GM12878 (cell line): ENCODE measurements at regions not wholly inside any gene's neighbourhood (a gene's known extent, or its start where the extent isn't known, plus 50 kb on each side); places are given as distances from the start of the nearest gene placed in this dataset.

ENCODE experiments used
- ATAC-seq: fragments of 200-7000 bp; cut with Tn5 transposase; 3 replicates; pipeline ENCODE4 v1.9.1; 2020; ENCODE audit warnings: mild to moderate bottlenecking, moderate library complexity
- BruUV-seq: library from RNA; stranded (reverse); fragments of 400-500 nt; replicated peaks from 2 replicates; lab custom pipeline; 2021; lab: Mats Ljungman, UMichigan
- CTCF ChIA-PET: fragments of 300-600 bp; sonication (Branson Sonifier 250); formaldehyde crosslinking; extraction: SDS; loops from one replicate; lab custom pipeline; 2021; ENCODE audit warnings: inconsistent platforms; lab: Yijun Ruan, JAX
- POLR2A ChIA-PET: fragments of 350-600 bp; formaldehyde crosslinking; extraction: SDS; loops from one replicate; lab custom pipeline; 2021; ENCODE audit warnings: inconsistent platforms; lab: Charles Lee
- RAD21 ChIA-PET: fragments of 300-600 bp; sonication (Branson Sonifier 250); formaldehyde crosslinking; loops from one replicate; lab custom pipeline; 2023; ENCODE audit warnings: antibody characterized with exemption; ENCODE audit not compliant: unreplicated experiment; lab: Charles Lee
- SMC1A ChIA-PET: fragments of 300-600 bp; sonication (Branson Sonifier 250); formaldehyde crosslinking; loops from one replicate; lab custom pipeline; 2023; ENCODE audit not compliant: unreplicated experiment, uncharacterized antibody; lab: Charles Lee
- DNase-seq: peaks from one replicate; pipeline ENCODE4 v3.0.0-alpha.2; 2011; ENCODE audit warnings: low read depth, low spot score
- FAIRE-seq: peaks from 3 replicates; lab custom pipeline; 2011; peaks lifted over from hg19 to GRCh38; lab: Jason Lieb, UNC
- H2AFZ ChIP-seq: 2 replicates; pipeline ENCODE4 v1.6.0; 2011; ENCODE audit warnings: low read depth, low read length, control low read depth; ENCODE audit not compliant: control insufficient read depth
- H3K27ac ChIP-seq: 2 replicates; pipeline ENCODE4 v1.5.1; 2011; ENCODE audit warnings: control low read depth; ENCODE audit not compliant: control insufficient read depth, insufficient read depth
- H3K27me3 ChIP-seq, 2 experiments: replicated peaks in 1 of 2; 2 replicates each; pipeline versions ENCODE4 v1.6.0 to v1.6.1; 2011; ENCODE audit warnings: low read length in 1 of 2; ENCODE audit not compliant: control insufficient read depth in 2 of 2, insufficient read depth in 2 of 2
- H3K36me3 ChIP-seq, 2 experiments: 2 replicates each; pipeline ENCODE4 v1.5.1; 2011; ENCODE audit warnings: low read length in 1 of 2; ENCODE audit not compliant: control insufficient read depth in 2 of 2, insufficient read depth in 2 of 2
- H3K4me1 ChIP-seq: 2 replicates; pipeline ENCODE4 v1.6.1; 2011; ENCODE audit warnings: mild to moderate bottlenecking, low read length, moderate library complexity, mixed read lengths; ENCODE audit not compliant: control insufficient read depth, insufficient read depth
- H3K4me2 ChIP-seq: 2 replicates; pipeline ENCODE4 v1.6.0; 2011; ENCODE audit warnings: control low read depth; ENCODE audit not compliant: control insufficient read depth, insufficient read depth
- H3K4me3 ChIP-seq: fragments of 200-600 bp; sonication (generic); 2 replicates; pipeline ENCODE4 v1.5.1; 2016
- H3K79me2 ChIP-seq: 2 replicates; pipeline ENCODE4 v1.6.0; 2011; ENCODE audit warnings: low read length; ENCODE audit not compliant: control insufficient read depth, insufficient read depth
- H3K9ac ChIP-seq: 2 replicates; pipeline ENCODE4 v1.8.0; 2011; ENCODE audit warnings: low read length, control low read depth, mixed read lengths; ENCODE audit not compliant: control insufficient read depth, insufficient read depth
- H3K9me3 ChIP-seq: replicated peaks from 3 replicates; pipeline ENCODE4 v1.5.1; 2011; ENCODE audit warnings: mild to moderate bottlenecking, low read length; ENCODE audit not compliant: control insufficient read depth, insufficient read depth
- H4K20me1 ChIP-seq: 2 replicates; pipeline ENCODE4 v1.6.0; 2011; ENCODE audit not compliant: control insufficient read depth, insufficient read depth
- FOXM1 ChIP-seq: IDR thresholded peaks from 2 replicates; pipeline ENCODE4 v1.6.1; 2012; ENCODE audit warnings: low read depth, mild to moderate bottlenecking, inconsistent platforms, low read length, moderate library complexity
- KAT2A ChIP-seq: conservative IDR thresholded peaks from 2 replicates; pipeline ENCODE4 v1.6.1; 2011; ENCODE audit warnings: low read depth, low read length; ENCODE audit not compliant: control insufficient read depth
- SMARCA5 ChIP-seq: fragments of 450-650 bp; IDR thresholded peaks from 2 replicates; pipeline ENCODE4 v1.6.1; 2017; ENCODE audit warnings: mild to moderate bottlenecking
- SRF ChIP-seq, 2 experiments: IDR thresholded peaks; 2 replicates each; pipeline ENCODE4 v1.6.1; 2011; ENCODE audit warnings: low read depth in 2 of 2, low read length in 2 of 2, mild to moderate bottlenecking in 1 of 2, moderate library complexity in 1 of 2
- YY1 ChIP-seq: IDR thresholded peaks from 2 replicates; pipeline ENCODE4 v1.6.1; 2011; ENCODE audit warnings: low read depth, mild to moderate bottlenecking, low read length
- ZNF622 ChIP-seq: fragments of 450-650 bp; IDR thresholded peaks from 2 replicates; pipeline ENCODE4 v1.6.1; 2017; ENCODE audit warnings: mild to moderate bottlenecking, inconsistent platforms
- WGBS: methylation state at CpG from one replicate; pipeline ENCODE4 v1.1.6; 2016; ENCODE audit warnings: low lambda C conversion rate; ENCODE audit not compliant: insufficient replicate concordance, insufficient coverage; ENCODE audit errors: missing lambda C conversion rate; 5-methylcytosine and 5-hydroxymethylcytosine counted together
- in situ Hi-C: fragments of 300-500 bp; cut with MboI; formaldehyde crosslinking; loops from 9 replicates; pipeline ENCODE4 v1.14.3; 2018; ENCODE audit warnings: mixed read lengths
- intact Hi-C: fragments of 100-400 bp; cut with micrococcal nuclease; formaldehyde crosslinking; loops from one replicate; pipeline ENCODE4 v1.14.2; 2022; ENCODE audit not compliant: unreplicated experiment
- TF ChIP-seq, protein P1 (sequence below): fragments of 450-650 bp; IDR thresholded peaks from 2 replicates; pipeline ENCODE4 v1.6.1; 2018; ENCODE audit warnings: borderline replicate concordance, mild to moderate bottlenecking; ENCODE audit not compliant: partially characterized antibody
- TF ChIP-seq, protein P2 (sequence below): IDR thresholded peaks from 2 replicates; pipeline ENCODE4 v1.6.1; 2012; ENCODE audit warnings: improper control_type of control experiment, low read depth, low read length; ENCODE audit not compliant: insufficient replicate concordance
- TF ChIP-seq, protein P3 (sequence below): IDR thresholded peaks from 2 replicates; pipeline ENCODE4 v1.6.1; 2012; ENCODE audit warnings: mild to moderate bottlenecking, low read depth, low read length
- TF ChIP-seq, protein P4 (sequence below): IDR thresholded peaks from 2 replicates; pipeline ENCODE4 v1.6.1; 2012; ENCODE audit warnings: low read depth, low read length, improper control_type of control experiment
- TF ChIP-seq, protein P5 (sequence below): IDR thresholded peaks from 2 replicates; pipeline ENCODE4 v1.6.1; 2012; ENCODE audit warnings: low read depth, low read length, improper control_type of control experiment

DNA sequence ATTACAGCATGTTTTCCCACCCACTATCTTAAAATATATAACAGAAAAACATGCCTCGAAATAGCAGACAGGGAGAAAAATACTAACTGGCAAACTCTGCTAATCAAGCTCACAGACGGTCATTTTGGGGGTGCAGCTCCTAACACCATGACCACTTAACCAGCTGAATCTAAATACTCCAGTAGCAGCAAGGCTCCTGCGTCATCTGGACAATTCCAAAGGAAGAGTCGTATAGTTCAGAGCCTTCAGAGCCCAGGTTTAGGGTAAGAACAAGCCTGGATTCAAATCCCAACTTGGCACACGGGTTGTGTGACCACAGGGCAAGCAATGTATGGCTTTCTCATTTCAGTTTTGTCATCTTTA is 81.3 kb upstream of the COL21A1 start:
- DNase-seq (no peak), ATAC-seq (no peak; the same call in 2 of the 3 replicates), FAIRE-seq (no peak)
- no peaks in the 10 kb centered on the region for H3K4me1 ChIP-seq
- in situ Hi-C loops, result no loop called here
- H3K27ac ChIP-seq, result no peak overlapping the region
- ChIA-PET CTCF (interaction anchor here (1.6 to 1.9 kb wide), 2 partner anchors 14 to 20 kb away, joined by 5 to 9 read pairs; no protein-coding TSS in a partner anchor), SMC1A (no interaction called here), RAD21 (no interaction called here), POLR2A (no interaction called here)
- no peak overlapping the region for H3K4me2 ChIP-seq
- H3K36me3 ChIP-seq, result no peaks in the 10 kb centered on the region
- H3K9me3 ChIP-seq, result no peaks in the 10 kb centered on the region
- H3K79me2 ChIP-seq, result no peaks in the 10 kb centered on the region
- H2AFZ ChIP-seq, result no peak overlapping the region
- intact Hi-C loops, result no loop called here
- WGBS, result 56% methylated on average over 5 of the region's 5 CpGs
- no peaks in the 10 kb centered on the region for H3K27me3 ChIP-seq
- H3K9ac ChIP-seq, result no peak overlapping the region
- no peaks in the 10 kb centered on the region for H4K20me1 ChIP-seq
- BruUV-seq, result no TSS peak
- H3K4me3 ChIP-seq, result no peak overlapping the region
- no peak for TF ChIP-seq FOXM1
- TF ChIP-seq, protein P1, sequence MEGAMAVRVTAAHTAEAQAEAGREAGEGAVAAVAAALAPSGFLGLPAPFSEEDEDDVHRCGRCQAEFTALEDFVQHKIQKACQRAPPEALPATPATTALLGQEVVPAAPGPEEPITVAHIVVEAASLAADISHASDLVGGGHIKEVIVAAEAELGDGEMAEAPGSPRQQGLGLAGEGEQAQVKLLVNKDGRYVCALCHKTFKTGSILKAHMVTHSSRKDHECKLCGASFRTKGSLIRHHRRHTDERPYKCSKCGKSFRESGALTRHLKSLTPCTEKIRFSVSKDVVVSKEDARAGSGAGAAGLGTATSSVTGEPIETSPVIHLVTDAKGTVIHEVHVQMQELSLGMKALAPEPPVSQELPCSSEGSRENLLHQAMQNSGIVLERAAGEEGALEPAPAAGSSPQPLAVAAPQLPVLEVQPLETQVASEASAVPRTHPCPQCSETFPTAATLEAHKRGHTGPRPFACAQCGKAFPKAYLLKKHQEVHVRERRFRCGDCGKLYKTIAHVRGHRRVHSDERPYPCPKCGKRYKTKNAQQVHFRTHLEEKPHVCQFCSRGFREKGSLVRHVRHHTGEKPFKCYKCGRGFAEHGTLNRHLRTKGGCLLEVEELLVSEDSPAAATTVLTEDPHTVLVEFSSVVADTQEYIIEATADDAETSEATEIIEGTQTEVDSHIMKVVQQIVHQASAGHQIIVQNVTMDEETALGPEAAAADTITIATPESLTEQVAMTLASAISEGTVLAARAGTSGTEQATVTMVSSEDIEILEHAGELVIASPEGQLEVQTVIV, result no peak
- TF ChIP-seq, protein P2, sequence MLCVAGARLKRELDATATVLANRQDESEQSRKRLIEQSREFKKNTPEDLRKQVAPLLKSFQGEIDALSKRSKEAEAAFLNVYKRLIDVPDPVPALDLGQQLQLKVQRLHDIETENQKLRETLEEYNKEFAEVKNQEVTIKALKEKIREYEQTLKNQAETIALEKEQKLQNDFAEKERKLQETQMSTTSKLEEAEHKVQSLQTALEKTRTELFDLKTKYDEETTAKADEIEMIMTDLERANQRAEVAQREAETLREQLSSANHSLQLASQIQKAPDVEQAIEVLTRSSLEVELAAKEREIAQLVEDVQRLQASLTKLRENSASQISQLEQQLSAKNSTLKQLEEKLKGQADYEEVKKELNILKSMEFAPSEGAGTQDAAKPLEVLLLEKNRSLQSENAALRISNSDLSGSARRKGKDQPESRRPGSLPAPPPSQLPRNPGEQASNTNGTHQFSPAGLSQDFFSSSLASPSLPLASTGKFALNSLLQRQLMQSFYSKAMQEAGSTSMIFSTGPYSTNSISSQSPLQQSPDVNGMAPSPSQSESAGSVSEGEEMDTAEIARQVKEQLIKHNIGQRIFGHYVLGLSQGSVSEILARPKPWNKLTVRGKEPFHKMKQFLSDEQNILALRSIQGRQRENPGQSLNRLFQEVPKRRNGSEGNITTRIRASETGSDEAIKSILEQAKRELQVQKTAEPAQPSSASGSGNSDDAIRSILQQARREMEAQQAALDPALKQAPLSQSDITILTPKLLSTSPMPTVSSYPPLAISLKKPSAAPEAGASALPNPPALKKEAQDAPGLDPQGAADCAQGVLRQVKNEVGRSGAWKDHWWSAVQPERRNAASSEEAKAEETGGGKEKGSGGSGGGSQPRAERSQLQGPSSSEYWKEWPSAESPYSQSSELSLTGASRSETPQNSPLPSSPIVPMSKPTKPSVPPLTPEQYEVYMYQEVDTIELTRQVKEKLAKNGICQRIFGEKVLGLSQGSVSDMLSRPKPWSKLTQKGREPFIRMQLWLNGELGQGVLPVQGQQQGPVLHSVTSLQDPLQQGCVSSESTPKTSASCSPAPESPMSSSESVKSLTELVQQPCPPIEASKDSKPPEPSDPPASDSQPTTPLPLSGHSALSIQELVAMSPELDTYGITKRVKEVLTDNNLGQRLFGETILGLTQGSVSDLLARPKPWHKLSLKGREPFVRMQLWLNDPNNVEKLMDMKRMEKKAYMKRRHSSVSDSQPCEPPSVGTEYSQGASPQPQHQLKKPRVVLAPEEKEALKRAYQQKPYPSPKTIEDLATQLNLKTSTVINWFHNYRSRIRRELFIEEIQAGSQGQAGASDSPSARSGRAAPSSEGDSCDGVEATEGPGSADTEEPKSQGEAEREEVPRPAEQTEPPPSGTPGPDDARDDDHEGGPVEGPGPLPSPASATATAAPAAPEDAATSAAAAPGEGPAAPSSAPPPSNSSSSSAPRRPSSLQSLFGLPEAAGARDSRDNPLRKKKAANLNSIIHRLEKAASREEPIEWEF, result no peak
- TF ChIP-seq, protein P3, sequence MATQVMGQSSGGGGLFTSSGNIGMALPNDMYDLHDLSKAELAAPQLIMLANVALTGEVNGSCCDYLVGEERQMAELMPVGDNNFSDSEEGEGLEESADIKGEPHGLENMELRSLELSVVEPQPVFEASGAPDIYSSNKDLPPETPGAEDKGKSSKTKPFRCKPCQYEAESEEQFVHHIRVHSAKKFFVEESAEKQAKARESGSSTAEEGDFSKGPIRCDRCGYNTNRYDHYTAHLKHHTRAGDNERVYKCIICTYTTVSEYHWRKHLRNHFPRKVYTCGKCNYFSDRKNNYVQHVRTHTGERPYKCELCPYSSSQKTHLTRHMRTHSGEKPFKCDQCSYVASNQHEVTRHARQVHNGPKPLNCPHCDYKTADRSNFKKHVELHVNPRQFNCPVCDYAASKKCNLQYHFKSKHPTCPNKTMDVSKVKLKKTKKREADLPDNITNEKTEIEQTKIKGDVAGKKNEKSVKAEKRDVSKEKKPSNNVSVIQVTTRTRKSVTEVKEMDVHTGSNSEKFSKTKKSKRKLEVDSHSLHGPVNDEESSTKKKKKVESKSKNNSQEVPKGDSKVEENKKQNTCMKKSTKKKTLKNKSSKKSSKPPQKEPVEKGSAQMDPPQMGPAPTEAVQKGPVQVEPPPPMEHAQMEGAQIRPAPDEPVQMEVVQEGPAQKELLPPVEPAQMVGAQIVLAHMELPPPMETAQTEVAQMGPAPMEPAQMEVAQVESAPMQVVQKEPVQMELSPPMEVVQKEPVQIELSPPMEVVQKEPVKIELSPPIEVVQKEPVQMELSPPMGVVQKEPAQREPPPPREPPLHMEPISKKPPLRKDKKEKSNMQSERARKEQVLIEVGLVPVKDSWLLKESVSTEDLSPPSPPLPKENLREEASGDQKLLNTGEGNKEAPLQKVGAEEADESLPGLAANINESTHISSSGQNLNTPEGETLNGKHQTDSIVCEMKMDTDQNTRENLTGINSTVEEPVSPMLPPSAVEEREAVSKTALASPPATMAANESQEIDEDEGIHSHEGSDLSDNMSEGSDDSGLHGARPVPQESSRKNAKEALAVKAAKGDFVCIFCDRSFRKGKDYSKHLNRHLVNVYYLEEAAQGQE, result no peak
- no peak for TF ChIP-seq SMARCA5
- no peak for TF ChIP-seq KAT2A
- TF ChIP-seq, protein P4, sequence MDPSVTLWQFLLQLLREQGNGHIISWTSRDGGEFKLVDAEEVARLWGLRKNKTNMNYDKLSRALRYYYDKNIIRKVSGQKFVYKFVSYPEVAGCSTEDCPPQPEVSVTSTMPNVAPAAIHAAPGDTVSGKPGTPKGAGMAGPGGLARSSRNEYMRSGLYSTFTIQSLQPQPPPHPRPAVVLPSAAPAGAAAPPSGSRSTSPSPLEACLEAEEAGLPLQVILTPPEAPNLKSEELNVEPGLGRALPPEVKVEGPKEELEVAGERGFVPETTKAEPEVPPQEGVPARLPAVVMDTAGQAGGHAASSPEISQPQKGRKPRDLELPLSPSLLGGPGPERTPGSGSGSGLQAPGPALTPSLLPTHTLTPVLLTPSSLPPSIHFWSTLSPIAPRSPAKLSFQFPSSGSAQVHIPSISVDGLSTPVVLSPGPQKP, result no peak
- TF ChIP-seq, protein P5, sequence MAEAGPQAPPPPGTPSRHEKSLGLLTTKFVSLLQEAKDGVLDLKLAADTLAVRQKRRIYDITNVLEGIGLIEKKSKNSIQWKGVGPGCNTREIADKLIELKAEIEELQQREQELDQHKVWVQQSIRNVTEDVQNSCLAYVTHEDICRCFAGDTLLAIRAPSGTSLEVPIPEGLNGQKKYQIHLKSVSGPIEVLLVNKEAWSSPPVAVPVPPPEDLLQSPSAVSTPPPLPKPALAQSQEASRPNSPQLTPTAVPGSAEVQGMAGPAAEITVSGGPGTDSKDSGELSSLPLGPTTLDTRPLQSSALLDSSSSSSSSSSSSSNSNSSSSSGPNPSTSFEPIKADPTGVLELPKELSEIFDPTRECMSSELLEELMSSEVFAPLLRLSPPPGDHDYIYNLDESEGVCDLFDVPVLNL, result no peak
- TF ChIP-seq ZNF622, result no peak
- TF ChIP-seq SRF (IDR thresholded peaks at IDR 0.05; ENCODE audit: low read depth in 2 of 2, low read length in 2 of 2), result no peak
- no peak for TF ChIP-seq YY1
